ENCODE measurements at regions not wholly inside any gene's neighbourhood (a gene's known extent, or its start where the extent isn't known, plus 50 kb on each side); places are given as distances from the start of the nearest gene placed in this dataset.
"Not testable (repeated sequence)": the region's sequence is repeated elsewhere in the genome, so short reads cannot be mapped to it uniquely, and the experiment has no call there.

DNA sequence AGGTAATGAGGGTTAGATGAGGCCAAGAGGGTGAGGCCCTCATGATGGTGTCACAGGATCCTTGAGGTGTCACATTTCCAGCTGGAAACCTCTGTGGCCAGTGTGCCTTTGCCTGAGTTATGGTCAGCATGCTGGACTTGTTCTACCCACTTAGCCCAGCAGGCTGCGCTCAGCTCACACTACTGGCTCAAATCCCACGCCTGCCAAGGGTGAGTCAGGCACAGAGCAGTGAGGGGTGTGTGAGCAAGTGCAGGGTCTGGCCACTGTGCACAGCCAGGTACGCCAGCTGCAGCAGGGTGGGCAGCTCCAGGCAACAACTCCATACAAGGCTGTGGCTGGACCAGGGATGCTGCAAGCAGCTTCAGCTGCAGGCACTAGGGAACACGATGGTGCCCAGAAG lies 616.6 kb upstream of the FSHR start:
- no peak overlapping the region for H3K4me3 ChIP-seq (ENCODE audit: insufficient read depth, low read depth, low read length)
- no peaks in the 10 kb centered on the region for H3K9me3 ChIP-seq (ENCODE audit: control insufficient read depth, low read length)
- no peaks in the 10 kb centered on the region for H3K4me1 ChIP-seq (ENCODE audit: control insufficient read depth, insufficient read depth, low read length)
- WGBS, 2 experiments = 66 to 74% methylated on average over 4 of the region's 4 CpGs
- H3K27me3 ChIP-seq (ENCODE audit: control insufficient read depth, insufficient read depth, low read length, poor library complexity, severe bottlenecking) = no peaks in the 10 kb centered on the region
- H3K27ac ChIP-seq (ENCODE audit: insufficient read depth, low read depth, low read length, poor library complexity, severe bottlenecking) = no peak overlapping the region
- no peaks in the 10 kb centered on the region for H3K36me3 ChIP-seq (ENCODE audit: control insufficient read depth, insufficient read depth, low read length)

DNA sequence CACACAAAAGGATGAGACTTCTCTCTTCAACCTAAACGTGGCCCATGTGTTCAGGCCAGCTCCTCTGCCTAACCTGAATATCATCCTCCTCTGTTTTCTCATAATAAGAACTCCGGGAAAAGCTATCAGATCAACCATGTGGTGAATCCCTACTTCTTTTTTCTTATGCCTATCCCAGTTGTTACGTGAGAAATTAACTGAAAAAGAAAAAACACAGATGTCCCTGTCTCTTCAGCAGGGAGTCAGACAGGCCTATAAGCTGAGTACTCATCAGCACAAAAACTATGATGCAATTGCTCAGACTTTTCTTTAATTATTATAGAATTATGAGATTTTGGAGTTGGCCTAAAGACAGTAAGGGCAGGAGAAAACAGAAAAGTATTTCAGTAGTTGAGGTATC lies 613.0 kb upstream of the FSHR start:
- 83 to 92% methylated on average over 3 of the region's 3 CpGs for WGBS, 2 experiments
- Histone ChIP-seq H3K27me3 (ENCODE audit: control insufficient read depth, insufficient read depth, low read length, poor library complexity, severe bottlenecking) (no peaks in the 10 kb centered on the region), H3K4me3 (ENCODE audit: insufficient read depth, low read depth, low read length) (no peak overlapping the region), H3K36me3 (ENCODE audit: control insufficient read depth, insufficient read depth, low read length) (no peaks in the 10 kb centered on the region), H3K27ac (ENCODE audit: insufficient read depth, low read depth, low read length, poor library complexity, severe bottlenecking) (no peak overlapping the region), H3K9me3 (ENCODE audit: control insufficient read depth, low read length) (no peaks in the 10 kb centered on the region), H3K4me1 (ENCODE audit: control insufficient read depth, insufficient read depth, low read length) (no peaks in the 10 kb centered on the region)

DNA sequence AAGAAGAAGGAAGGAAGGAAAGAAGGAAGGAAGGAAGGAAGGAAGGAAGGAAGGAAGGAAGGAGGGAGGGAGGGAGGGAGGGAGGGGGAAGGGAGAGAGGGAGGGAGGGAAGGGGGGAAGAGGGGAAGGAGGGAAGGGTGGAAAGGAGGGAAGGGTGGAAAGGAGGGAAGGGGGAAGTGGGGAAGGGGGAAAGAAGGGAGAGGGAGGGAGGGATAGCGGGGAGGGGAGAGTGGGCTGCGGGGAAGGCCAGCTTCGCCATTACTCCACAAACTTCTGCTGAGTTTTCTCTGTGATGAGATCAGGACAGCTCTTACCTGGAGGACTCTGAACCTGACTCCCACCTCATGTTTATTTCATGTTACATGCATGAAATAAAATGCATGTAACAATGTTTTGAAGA lies 601.5 kb upstream of the FSHR start:
- Histone ChIP-seq H3K4me1 (ENCODE audit: control insufficient read depth, insufficient read depth, low read length) (no peaks in the 10 kb centered on the region), H3K36me3 (ENCODE audit: control insufficient read depth, insufficient read depth, low read length) (no peaks in the 10 kb centered on the region)
- WGBS, 2 experiments = 91 to 96% methylated on average over 3 of the region's 3 CpGs

DNA sequence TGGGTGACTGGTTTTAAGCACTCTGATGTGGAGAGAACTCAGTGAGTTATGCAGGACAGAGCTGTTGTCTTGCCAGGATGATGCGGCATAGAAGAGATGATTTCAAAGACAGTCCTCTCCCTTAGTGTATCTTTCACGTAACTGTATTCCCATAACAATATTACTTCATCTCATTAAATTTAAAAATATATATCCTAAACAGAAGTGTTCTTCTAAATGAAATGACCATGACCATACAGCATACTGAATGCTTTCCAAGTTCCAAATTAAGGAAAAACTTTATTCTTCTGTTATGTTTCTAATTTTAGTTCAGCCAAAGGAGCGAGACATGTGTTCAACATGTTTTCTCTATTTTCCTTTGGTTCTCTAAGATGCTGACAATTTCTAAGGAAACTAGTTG lies 600.1 kb upstream of the FSHR start:
- Histone ChIP-seq H3K4me1 (ENCODE audit: control insufficient read depth, insufficient read depth, low read length) (no peaks in the 10 kb centered on the region), H3K27ac (ENCODE audit: insufficient read depth, low read depth, low read length, poor library complexity, severe bottlenecking) (no peak overlapping the region), H3K4me3 (ENCODE audit: insufficient read depth, low read depth, low read length) (no peak overlapping the region), H3K9me3 (ENCODE audit: control insufficient read depth, low read length) (no peaks in the 10 kb centered on the region), H3K27me3 (ENCODE audit: control insufficient read depth, insufficient read depth, low read length, poor library complexity, severe bottlenecking) (no peaks in the 10 kb centered on the region), H3K36me3 (ENCODE audit: control insufficient read depth, insufficient read depth, low read length) (no peaks in the 10 kb centered on the region)
- 91 to 97% methylated on average over 3 of the region's 3 CpGs for WGBS, 2 experiments

More for the DNA sequence above, 601.5 kb upstream of the FSHR start:
- no peaks in the 10 kb centered on the region for H3K9me3 ChIP-seq (ENCODE audit: control insufficient read depth, low read length)
- no peak overlapping the region for H3K27ac ChIP-seq (ENCODE audit: insufficient read depth, low read depth, low read length, poor library complexity, severe bottlenecking)
- no peak overlapping the region for H3K4me3 ChIP-seq (ENCODE audit: insufficient read depth, low read depth, low read length)
- H3K27me3 ChIP-seq (ENCODE audit: control insufficient read depth, insufficient read depth, low read length, poor library complexity, severe bottlenecking) = no peaks in the 10 kb centered on the region

DNA sequence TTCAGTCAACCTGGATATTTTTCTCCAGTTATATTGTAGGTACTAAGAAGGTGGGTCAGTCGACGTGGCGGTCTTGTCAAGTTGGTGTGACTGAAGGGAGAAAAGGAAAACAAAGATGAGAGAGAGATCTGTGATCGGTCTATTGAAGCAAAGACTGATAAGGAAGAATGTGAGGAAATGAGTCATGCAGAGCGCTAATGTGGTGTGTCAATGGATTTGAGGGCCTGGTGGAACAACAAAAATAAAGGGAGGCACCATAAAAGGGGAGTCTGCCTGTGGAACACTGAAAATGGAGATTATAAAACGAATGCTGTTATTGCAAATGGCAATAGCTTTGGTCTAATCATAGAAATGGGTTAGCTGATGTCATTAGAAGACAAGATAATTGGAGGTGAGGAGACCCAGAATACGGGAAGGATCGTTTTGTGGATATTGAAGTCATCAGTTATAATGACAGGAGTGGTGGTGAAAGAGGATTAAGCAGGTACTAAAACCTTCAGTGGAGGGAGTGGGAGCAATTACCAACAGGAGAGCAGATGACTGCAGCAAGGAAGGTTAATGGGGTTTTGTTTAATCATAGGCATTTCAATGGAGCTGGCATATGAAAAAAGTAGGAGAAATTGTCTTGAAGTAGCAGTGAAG lies 599.1 kb upstream of the FSHR start:
- 80 to 82% methylated on average over 8 of the region's 8 CpGs for WGBS, 2 experiments
- Histone ChIP-seq H3K9me3 (ENCODE audit: control insufficient read depth, low read length) (no peaks in the 10 kb centered on the region), H3K36me3 (ENCODE audit: control insufficient read depth, insufficient read depth, low read length) (no peaks in the 10 kb centered on the region), H3K27ac (ENCODE audit: insufficient read depth, low read depth, low read length, poor library complexity, severe bottlenecking) (no peak overlapping the region), H3K4me3 (ENCODE audit: insufficient read depth, low read depth, low read length) (no peak overlapping the region), H3K4me1 (ENCODE audit: control insufficient read depth, insufficient read depth, low read length) (no peaks in the 10 kb centered on the region), H3K27me3 (ENCODE audit: control insufficient read depth, insufficient read depth, low read length, poor library complexity, severe bottlenecking) (no peaks in the 10 kb centered on the region)

DNA sequence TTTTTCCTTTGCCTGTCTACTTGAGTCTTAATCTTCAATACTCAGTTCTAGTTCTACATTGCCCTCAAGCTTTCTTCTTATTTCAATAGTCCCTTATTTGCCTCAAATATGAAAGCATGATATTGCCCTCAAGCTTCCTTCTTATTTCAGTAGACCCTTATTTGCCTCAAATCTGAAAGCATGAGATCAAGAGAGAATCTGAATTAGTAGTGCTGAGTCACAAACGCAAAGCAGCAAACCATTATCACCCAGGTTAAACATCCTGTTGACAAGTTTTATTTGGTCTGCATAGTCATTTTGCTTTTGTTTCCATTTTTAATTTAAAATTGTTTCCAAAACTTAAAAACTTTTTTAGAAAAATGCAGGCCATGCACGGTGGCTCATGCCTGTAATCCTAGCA lies 583.3 kb upstream of the FSHR start:
- 89 to 100% methylated on average over 1 to 2 of the region's 2 CpGs for WGBS, 2 experiments
- no peaks in the 10 kb centered on the region for H3K27me3 ChIP-seq (ENCODE audit: control insufficient read depth, insufficient read depth, low read length, poor library complexity, severe bottlenecking)
- no peaks in the 10 kb centered on the region for H3K4me1 ChIP-seq (ENCODE audit: control insufficient read depth, insufficient read depth, low read length)
- H3K36me3 ChIP-seq (ENCODE audit: control insufficient read depth, insufficient read depth, low read length) = no peaks in the 10 kb centered on the region
- H3K9me3 ChIP-seq (ENCODE audit: control insufficient read depth, low read length) = no peaks in the 10 kb centered on the region
- no peak overlapping the region for H3K4me3 ChIP-seq (ENCODE audit: insufficient read depth, low read depth, low read length)
- no peak overlapping the region for H3K27ac ChIP-seq (ENCODE audit: insufficient read depth, low read depth, low read length, poor library complexity, severe bottlenecking)

DNA sequence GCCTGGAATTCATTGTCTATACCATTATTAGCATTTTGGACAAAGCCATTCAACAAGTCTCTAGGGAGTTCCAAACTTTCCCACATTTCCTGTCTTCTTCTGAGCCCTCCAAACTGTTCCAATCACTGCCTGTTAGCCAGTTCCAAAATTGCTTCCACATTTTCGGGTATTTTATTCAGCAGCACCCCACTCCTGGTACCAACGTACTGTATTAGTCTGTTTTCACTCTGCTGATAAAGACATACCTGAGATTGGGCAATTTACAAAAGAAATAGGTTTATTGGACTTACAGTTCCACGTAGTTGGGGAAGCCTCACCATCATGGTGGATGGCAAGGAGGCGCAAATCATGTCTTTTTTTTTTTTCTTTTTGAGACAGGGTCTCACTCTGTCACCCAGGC lies 578.6 kb upstream of the FSHR start:
- H3K4me3 ChIP-seq (ENCODE audit: insufficient read depth, low read depth, low read length); H3K4me1 ChIP-seq (ENCODE audit: control insufficient read depth, insufficient read depth, low read length): not testable (repeated sequence)
- 90 to 92% methylated on average over 4 of the region's 4 CpGs for WGBS, 2 experiments

DNA sequence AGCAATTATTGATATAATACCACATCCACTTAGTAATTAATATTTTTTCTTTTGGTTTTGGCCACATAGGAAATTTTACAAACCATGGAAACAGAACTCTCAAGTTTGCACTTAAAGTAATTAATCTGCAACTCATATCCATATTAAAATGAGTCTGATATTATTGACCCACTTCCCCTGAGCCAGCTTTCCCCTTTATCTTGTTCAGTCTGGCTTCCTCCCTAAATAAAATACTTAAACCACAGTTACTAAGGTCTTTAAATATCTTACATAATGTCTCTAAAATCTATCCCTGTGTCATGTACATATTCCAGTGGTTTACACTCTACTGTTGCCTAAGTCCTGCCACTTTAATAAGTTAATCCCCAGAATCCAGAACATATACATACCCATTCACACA lies 564.9 kb upstream of the FSHR start:
- no peak overlapping the region for H3K4me3 ChIP-seq (ENCODE audit: insufficient read depth, low read depth, low read length)
- H3K27ac ChIP-seq (ENCODE audit: insufficient read depth, low read depth, low read length, poor library complexity, severe bottlenecking) = no peak overlapping the region
- no peaks in the 10 kb centered on the region for H3K36me3 ChIP-seq (ENCODE audit: control insufficient read depth, insufficient read depth, low read length)
- H3K27me3 ChIP-seq (ENCODE audit: control insufficient read depth, insufficient read depth, low read length, poor library complexity, severe bottlenecking) = no peaks in the 10 kb centered on the region
- no peaks in the 10 kb centered on the region for H3K4me1 ChIP-seq (ENCODE audit: control insufficient read depth, insufficient read depth, low read length)
- no peaks in the 10 kb centered on the region for H3K9me3 ChIP-seq (ENCODE audit: control insufficient read depth, low read length)

More for the DNA sequence above, 578.6 kb upstream of the FSHR start:
- H3K36me3 ChIP-seq (ENCODE audit: control insufficient read depth, insufficient read depth, low read length); H3K27ac ChIP-seq (ENCODE audit: insufficient read depth, low read depth, low read length, poor library complexity, severe bottlenecking); H3K27me3 ChIP-seq (ENCODE audit: control insufficient read depth, insufficient read depth, low read length, poor library complexity, severe bottlenecking); H3K9me3 ChIP-seq (ENCODE audit: control insufficient read depth, low read length): not testable (repeated sequence)

DNA sequence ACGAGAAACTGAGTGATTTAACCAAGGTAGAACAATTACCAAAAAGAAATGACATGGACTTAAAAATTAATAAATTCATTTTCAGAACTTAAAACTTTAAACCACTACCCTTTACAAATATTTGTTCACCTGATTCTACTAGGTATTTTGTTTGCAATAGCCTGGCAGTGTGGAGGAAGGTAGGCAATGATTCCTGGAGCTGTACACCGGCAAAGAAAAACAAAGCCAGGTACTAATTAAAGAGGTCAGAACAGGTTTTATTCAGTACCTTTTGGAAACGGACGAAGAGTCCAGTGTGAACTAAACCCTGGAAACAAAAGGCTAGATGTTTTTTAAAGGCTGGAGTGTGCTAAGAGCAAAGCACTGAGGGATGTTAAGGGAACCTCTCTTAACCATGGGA lies 561.3 kb upstream of the FSHR start:
- no peaks in the 10 kb centered on the region for H3K4me1 ChIP-seq (ENCODE audit: control insufficient read depth, insufficient read depth, low read length)
- 96 to 98% methylated on average over 3 of the region's 4 CpGs for WGBS, 2 experiments
- no peaks in the 10 kb centered on the region for H3K27me3 ChIP-seq (ENCODE audit: control insufficient read depth, insufficient read depth, low read length, poor library complexity, severe bottlenecking)
- no peak overlapping the region for H3K4me3 ChIP-seq (ENCODE audit: insufficient read depth, low read depth, low read length)
- H3K9me3 ChIP-seq (ENCODE audit: control insufficient read depth, low read length) = no peaks in the 10 kb centered on the region
- no peaks in the 10 kb centered on the region for H3K36me3 ChIP-seq (ENCODE audit: control insufficient read depth, insufficient read depth, low read length)
- no peak overlapping the region for H3K27ac ChIP-seq (ENCODE audit: insufficient read depth, low read depth, low read length, poor library complexity, severe bottlenecking)

DNA sequence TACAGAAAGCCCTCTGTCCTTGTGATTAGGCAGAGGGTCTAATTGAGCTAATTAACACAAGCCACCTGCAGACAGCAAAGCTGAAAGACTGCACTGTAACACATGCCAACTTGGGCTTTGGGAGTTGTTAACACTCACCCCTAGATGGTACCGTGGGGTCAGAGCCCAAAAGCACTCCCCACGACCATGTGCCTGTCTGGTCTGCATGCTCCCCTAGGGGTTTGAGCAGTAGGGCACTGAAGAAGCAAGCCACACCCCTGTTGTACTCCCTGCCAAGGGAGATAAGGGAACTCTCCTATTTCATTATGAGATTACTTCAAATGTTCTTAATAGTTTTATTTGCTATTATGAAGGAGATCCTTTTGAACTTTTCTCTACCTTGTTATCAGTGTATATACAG lies 560.1 kb upstream of the FSHR start:
- Histone ChIP-seq H3K4me1 (ENCODE audit: control insufficient read depth, insufficient read depth, low read length) (no peaks in the 10 kb centered on the region), H3K36me3 (ENCODE audit: control insufficient read depth, insufficient read depth, low read length) (no peaks in the 10 kb centered on the region), H3K27me3 (ENCODE audit: control insufficient read depth, insufficient read depth, low read length, poor library complexity, severe bottlenecking) (no peaks in the 10 kb centered on the region), H3K27ac (ENCODE audit: insufficient read depth, low read depth, low read length, poor library complexity, severe bottlenecking) (no peak overlapping the region), H3K4me3 (ENCODE audit: insufficient read depth, low read depth, low read length) (no peak overlapping the region), H3K9me3 (ENCODE audit: control insufficient read depth, low read length) (no peaks in the 10 kb centered on the region)
- 62% methylated on average over 2 of the region's 2 CpGs for WGBS, 2 experiments

DNA sequence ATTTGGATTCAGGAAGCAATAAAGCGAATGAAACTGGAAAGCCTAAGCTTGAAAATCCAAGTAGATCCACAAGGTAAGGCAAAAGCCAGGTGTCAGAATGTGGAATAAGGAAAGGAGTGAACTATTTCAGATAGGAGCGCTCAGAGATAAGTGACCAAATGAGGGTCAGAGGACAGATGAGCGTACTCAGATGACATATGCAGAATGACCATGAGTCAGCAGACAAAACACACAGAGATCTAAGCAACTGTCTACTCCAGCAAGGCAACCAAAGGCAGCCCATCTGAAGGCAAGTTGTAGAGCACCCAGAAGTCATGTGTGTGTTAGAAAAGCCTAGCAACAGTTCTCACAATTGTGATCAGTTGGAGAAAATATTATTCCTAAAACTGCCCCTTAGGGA lies 548.4 kb upstream of the FSHR start:
- H3K4me3 ChIP-seq (ENCODE audit: insufficient read depth, low read depth, low read length) = no peak overlapping the region
- no peaks in the 10 kb centered on the region for H3K4me1 ChIP-seq (ENCODE audit: control insufficient read depth, insufficient read depth, low read length)
- no peaks in the 10 kb centered on the region for H3K27me3 ChIP-seq (ENCODE audit: control insufficient read depth, insufficient read depth, low read length, poor library complexity, severe bottlenecking)
- no peaks in the 10 kb centered on the region for H3K9me3 ChIP-seq (ENCODE audit: control insufficient read depth, low read length)
- H3K27ac ChIP-seq (ENCODE audit: insufficient read depth, low read depth, low read length, poor library complexity, severe bottlenecking) = no peak overlapping the region
- WGBS, 2 experiments = 91 to 96% methylated on average over 3 of the region's 3 CpGs
- H3K36me3 ChIP-seq (ENCODE audit: control insufficient read depth, insufficient read depth, low read length) = no peaks in the 10 kb centered on the region
